ENCODE measurements at regions not wholly inside any gene's neighbourhood (a gene's known extent, or its start where the extent isn't known, plus 50 kb on each side); places are given as distances from the start of the nearest gene placed in this dataset.

GRCh38 chr6:137699031-137699683, 167.9 kb upstream of the TNFAIP3 start:
- H3K79me2 ChIP-seq (ENCODE audit: insufficient read depth, low read length), result no peaks in the 10 kb centered on the region
- peaks cover 12 to 18% of the 10 kb centered on the region in 2 experiments for H3K4me1 Mint-ChIP-seq

More at GRCh38 chr6:137699031-137699683, 167.9 kb upstream of the TNFAIP3 start:
- Histone ChIP-seq H3K9me3 (ENCODE audit: control insufficient read depth, low read depth, low read length) (no peaks in the 10 kb centered on the region), H3K27ac (ENCODE audit: insufficient read length, low read depth, low read length) (no peak overlapping the region), H3T11ph (ENCODE audit: low read length) (no peak overlapping the region), H3K14ac (ENCODE audit: insufficient read depth, low read length) (no peak overlapping the region), H3K23ac (ENCODE audit: insufficient read length, low read depth, low read length) (no peak overlapping the region), H3K18ac (ENCODE audit: insufficient read length, low read depth, low read length) (no peak overlapping the region), H2BK120ac (ENCODE audit: low read depth, low read length, poor library complexity, severe bottlenecking) (no peak overlapping the region), H2AK5ac (ENCODE audit: insufficient read length, low read length) (no peak overlapping the region), H4K8ac (replicated peaks; ENCODE audit: insufficient read length, low read depth, low read length) (no peak overlapping the region), H2BK20ac (ENCODE audit: low read depth, low read length, poor library complexity, severe bottlenecking) (no peak overlapping the region), H3K27me3 (ENCODE audit: insufficient read depth, low read length) (no peaks in the 10 kb centered on the region), H4K5ac (ENCODE audit: insufficient read length, low read depth, low read length) (no peak overlapping the region), H3K4me2 (ENCODE audit: insufficient read depth, insufficient read length, low read length) (no peak overlapping the region), H3K23me2 (ENCODE audit: insufficient read length, low read depth, low read length, poor library complexity, severe bottlenecking) (no peaks in the 10 kb centered on the region), H4K91ac (ENCODE audit: insufficient read length, low read depth, low read length) (no peak overlapping the region), H2AFZ (ENCODE audit: low read length) (no peak overlapping the region), H3K4me1 (ENCODE audit: insufficient read depth, low read length) (no peaks in the 10 kb centered on the region), H3K4ac (ENCODE audit: low read depth, low read length) (no peak overlapping the region), H3K56ac (ENCODE audit: insufficient read length, low read depth, low read length) (no peak overlapping the region), H2BK12ac (ENCODE audit: insufficient read length, low read depth, low read length) (no peak overlapping the region), H3K79me1 (ENCODE audit: insufficient read depth, low read depth, low read length, poor library complexity, severe bottlenecking) (no peaks in the 10 kb centered on the region), H2BK15ac (ENCODE audit: low read depth, low read length) (no peak overlapping the region), H3K9ac (ENCODE audit: extremely low read depth, insufficient read length, low read length) (no peak overlapping the region), H4K20me1 (ENCODE audit: control insufficient read depth, insufficient read depth, insufficient read length) (no peaks in the 10 kb centered on the region), H2BK5ac (ENCODE audit: insufficient read length, low read length) (no peak overlapping the region)
- Mint-ChIP-seq H3K36me3 (ENCODE audit: insufficient read depth in 1 of 3, low read depth in 3 of 3) (no peaks in the 10 kb centered on the region), H3K4me3 (no peak overlapping the region), H3K9me3 (no peaks in the 10 kb centered on the region), H3K27ac (no peak overlapping the region), H3K27me3 (ENCODE audit: low read depth) (no peaks in the 10 kb centered on the region)
- WGBS (ENCODE audit: extremely low coverage, insufficient read length, low lambda C conversion rate), result no CpG with 5 or more reads among the region's 5 CpGs
- no peak for DNase-seq
- TF ChIP-seq CTCF (conservative IDR thresholded peaks at IDR 0.05), result no peak

Data from H9 (cell line).